Aorta (tissue), 5 donors: ENCODE measurements at regions not wholly inside any gene's neighbourhood (a gene's known extent, or its start where the extent isn't known, plus 50 kb on each side); places are given as distances from the start of the nearest gene placed in this dataset.

Experiments used
- ATAC-seq: fragments of 200-7000 bp; cut with Tn5 transposase; one replicate; pipeline ENCODE4 v1.9.1; 2022; ENCODE audit warnings: moderate library complexity; ENCODE audit not compliant: low FRiP score
- DNase-seq, 2 donors: peaks; one replicate each; pipeline ENCODE4 v3.0.0-alpha.2; 2020
- H3K27ac ChIP-seq, 2 donors: one replicate each; pipeline ENCODE4 v1.5.1; 2013; ENCODE audit warnings: low read length in 2 of 2, mild to moderate bottlenecking in 2 of 2, moderate library complexity in 2 of 2, control low read depth in 1 of 2, inconsistent platforms in 1 of 2, low read depth in 1 of 2
- H3K27me3 ChIP-seq, 2 donors: one replicate each; pipeline ENCODE4 v1.6.1; 2013; ENCODE audit warnings: control low read depth in 1 of 2, low read length in 1 of 2, mild to moderate bottlenecking in 1 of 2, moderate library complexity in 1 of 2; ENCODE audit not compliant: insufficient read depth in 2 of 2, control insufficient read depth in 1 of 2
- H3K36me3 ChIP-seq, 2 donors: one replicate each; pipeline ENCODE4 v1.6.1; 2013; ENCODE audit warnings: control low read depth in 1 of 2, low read length in 1 of 2, mild to moderate bottlenecking in 1 of 2; ENCODE audit not compliant: insufficient read depth in 2 of 2, control insufficient read depth in 1 of 2
- H3K4me1 ChIP-seq, 2 donors: one replicate each; pipeline ENCODE4 v1.6.1; 2013; ENCODE audit warnings: low read length in 2 of 2, control low read depth in 1 of 2, mild to moderate bottlenecking in 1 of 2, moderate library complexity in 1 of 2; ENCODE audit not compliant: insufficient read depth in 2 of 2, control insufficient read depth in 1 of 2
- H3K4me3 ChIP-seq, 2 donors: one replicate each; pipeline ENCODE4 v1.5.1; 2013; ENCODE audit warnings: low read length in 2 of 2, control low read depth in 1 of 2, mild to moderate bottlenecking in 1 of 2
- H3K9me3 ChIP-seq: one replicate; pipeline ENCODE4 v1.6.1; 2013; ENCODE audit warnings: mild to moderate bottlenecking, low read length; ENCODE audit not compliant: control insufficient read depth
- WGBS, 2 donors: extraction: QIAGEN DNeasy Blood & Tissue Kit; methylation state at CpG; one replicate each; pipeline ENCODE4 v1.1.7; 2013; 5-methylcytosine and 5-hydroxymethylcytosine counted together
- intact Hi-C, 2 donors: fragments of 100-400 bp; cut with DNase I; formaldehyde crosslinking; loops; one replicate each; pipeline versions ENCODE4 v1.14.2 to v1.15.0; 2022
- donor health status: healthy with polysubstance abuse.
- donor health status: Bipolar disorder and iron deficiency.
- donor health status: DM: no; HTN: no; CAD: no.
- donor health status: DM: no; HTN: no; CAD: no.
- donor health status: DM: yes; HTN: yes; CAD: no.

DNA sequence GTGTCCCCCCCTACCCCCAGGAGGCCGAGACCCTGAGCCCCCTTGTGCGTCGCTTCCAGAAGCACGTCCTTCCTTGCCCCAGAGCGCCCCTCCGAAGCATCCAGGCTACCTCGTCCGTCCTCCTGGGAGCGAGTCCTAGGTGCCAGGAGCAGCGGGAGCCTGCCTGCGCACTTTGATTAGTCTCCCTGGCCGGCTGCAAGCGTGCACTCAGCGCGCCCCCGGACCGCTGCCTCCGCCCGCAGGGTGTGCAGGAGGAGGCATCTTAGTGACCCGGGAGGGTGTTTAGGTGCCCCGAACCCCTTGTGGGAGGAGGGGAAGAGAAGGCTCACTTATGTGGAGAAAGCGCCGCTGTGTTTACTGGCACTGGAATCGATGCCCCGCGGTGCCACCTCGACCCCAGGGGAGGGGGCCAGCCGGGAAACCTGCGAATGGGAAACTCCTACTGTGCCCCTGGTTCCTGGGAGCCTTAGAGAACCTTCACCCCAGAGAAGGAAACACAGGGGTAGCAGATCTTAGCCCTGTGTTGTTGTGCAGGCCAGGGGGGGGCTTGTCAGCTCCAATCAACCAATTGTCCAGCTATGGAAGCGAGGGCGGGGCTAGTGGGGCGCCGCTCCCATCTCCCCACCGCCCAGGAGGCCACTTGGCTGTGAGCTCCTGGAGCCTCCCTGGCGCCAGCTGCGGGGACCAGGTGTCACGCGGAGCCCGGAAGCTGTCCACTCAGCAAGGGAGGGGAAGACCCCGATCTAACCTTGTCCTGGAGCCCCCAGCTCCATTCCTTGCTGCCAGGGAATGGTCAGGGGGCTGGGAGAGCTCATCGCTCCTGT lies 922.8 kb upstream of the EEF2KMT start:
- peaks cover 0 to 3% of the 10 kb centered on the region in 2 donors for H3K27me3 ChIP-seq
- H3K4me3 ChIP-seq = no peak overlapping the region
- ATAC-seq (no peak), DNase-seq (no peak)
- 11 to 12% methylated on average over 41 of the region's 41 CpGs for WGBS, 2 donors
- no peak overlapping the region for H3K27ac ChIP-seq
- intact Hi-C loops = no loop called here
- no peaks in the 10 kb centered on the region for H3K9me3 ChIP-seq
- H3K4me1 ChIP-seq = no peaks in the 10 kb centered on the region
- H3K36me3 ChIP-seq = no peaks in the 10 kb centered on the region

DNA sequence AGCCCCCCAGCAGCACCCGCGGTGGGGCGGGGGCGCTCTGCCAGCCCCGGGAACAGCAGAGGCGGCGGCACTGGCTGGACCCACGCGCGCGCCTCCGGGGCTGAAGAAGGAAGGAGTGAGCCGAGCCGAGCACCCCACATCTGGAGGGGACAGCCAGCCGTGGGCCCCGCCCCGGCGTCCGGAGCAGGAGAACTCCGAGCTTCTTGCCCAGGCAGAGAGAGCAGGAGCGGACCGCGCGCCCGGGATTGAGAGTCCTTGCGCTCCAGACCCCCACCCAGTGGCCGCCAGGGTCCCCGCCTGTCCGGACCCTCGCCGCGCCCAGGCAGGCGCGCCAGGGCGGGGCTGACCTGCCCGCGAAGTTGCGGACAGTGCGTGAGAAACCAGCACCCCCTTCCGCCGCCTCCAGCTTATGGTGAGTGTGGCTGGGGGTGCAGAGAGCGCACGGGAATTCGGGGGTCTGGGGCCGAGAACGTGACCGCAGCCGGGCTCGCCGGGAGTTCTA lies 921.9 kb upstream of the EEF2KMT start:
- no peaks in the 10 kb centered on the region for H3K4me1 ChIP-seq
- H3K4me3 ChIP-seq = no peak overlapping the region
- no peak overlapping the region for H3K27ac ChIP-seq
- intact Hi-C loops = no loop called here
- ATAC-seq (no peak), DNase-seq (no peak)
- H3K27me3 ChIP-seq = peaks cover 0 to 1% of the 10 kb centered on the region in 2 donors
- peaks cover 2% of the 10 kb centered on the region for H3K9me3 ChIP-seq
- no peaks in the 10 kb centered on the region for H3K36me3 ChIP-seq
- WGBS, 2 donors = 0 to 1% methylated on average over 35 to 50 of the region's 50 CpGs

GRCh38 chr16:6018848-6019489 lies 921.4 kb upstream of the EEF2KMT start:
- Histone ChIP-seq H3K4me3 (no peak overlapping the region), H3K9me3 (peaks cover 2% of the 10 kb centered on the region), H3K36me3 (no peaks in the 10 kb centered on the region), H3K27ac (no peak overlapping the region), H3K27me3 (peaks cover 0 to 1% of the 10 kb centered on the region in 2 donors), H3K4me1 (no peaks in the 10 kb centered on the region)
- DNase-seq (no peak), ATAC-seq (no peak)
- intact Hi-C loops = no loop called here
- WGBS, 2 donors = 0 to 1% methylated on average over 42 to 59 of the region's 59 CpGs

DNA sequence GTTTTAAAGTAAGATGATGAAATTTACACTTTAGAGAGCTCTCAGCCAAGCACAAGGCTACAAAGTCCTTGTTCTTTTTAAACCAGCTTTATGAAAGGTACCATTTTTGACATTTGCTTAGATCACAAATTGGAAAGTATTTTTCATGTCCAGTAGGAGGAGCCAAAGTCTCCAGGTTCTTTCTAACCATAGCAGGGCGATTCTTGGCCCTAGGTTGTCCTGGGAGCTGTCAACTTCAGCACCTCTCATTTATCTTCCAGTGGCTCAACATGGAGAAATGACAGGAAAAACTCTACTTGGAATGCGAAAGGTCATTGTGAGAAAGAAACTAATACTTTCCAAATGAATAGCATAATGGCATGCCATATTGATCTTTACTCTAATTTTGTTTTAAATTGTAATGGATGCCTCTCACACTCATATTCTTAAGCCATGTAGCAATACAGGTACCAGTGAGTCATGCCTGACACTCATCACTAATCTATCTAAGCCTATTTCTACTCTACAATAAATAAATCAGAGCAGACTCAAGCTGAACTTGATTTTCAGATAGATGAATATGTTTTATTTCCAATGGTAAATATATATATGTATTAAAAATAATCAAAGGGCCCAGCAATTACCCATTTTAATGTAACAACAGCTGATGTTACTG lies 919.1 kb upstream of the EEF2KMT start:
- ATAC-seq = no peak

DNA sequence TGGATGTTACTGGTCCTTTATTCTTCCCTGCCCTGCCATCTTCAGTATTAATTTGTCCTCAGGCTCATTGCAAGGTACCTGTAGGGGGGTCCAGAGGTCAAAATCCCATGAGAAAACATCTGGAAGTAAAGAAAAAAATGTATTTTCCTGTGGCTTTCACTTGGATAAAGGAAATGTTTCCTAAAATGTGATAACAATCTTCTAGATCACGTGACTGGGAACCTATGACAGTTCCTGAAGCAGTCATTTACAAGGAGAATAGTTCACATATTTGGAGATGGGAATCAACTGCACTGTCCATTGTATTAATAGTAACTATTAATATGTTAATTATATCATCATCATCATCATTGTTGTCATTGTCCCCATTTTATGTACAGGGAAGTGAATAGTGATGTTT lies 915.1 kb upstream of the EEF2KMT start:
- 51 to 56% methylated on average over 1 of the region's 1 CpG for WGBS, 2 donors
- ATAC-seq (no peak), DNase-seq (no peak)
- intact Hi-C loops = no loop called here
- H3K4me3 ChIP-seq = no peak overlapping the region
- H3K27ac ChIP-seq = no peak overlapping the region
- peaks cover 2% of the 10 kb centered on the region for H3K9me3 ChIP-seq
- H3K36me3 ChIP-seq = no peaks in the 10 kb centered on the region
- H3K27me3 ChIP-seq = no peaks in the 10 kb centered on the region
- no peaks in the 10 kb centered on the region for H3K4me1 ChIP-seq

More for the DNA sequence above, 919.1 kb upstream of the EEF2KMT start:
- H3K27ac ChIP-seq = no peak overlapping the region
- no peak for DNase-seq
- H3K9me3 ChIP-seq = peaks cover 2% of the 10 kb centered on the region
- intact Hi-C loops = no loop called here
- 5 to 9% methylated on average over 2 of the region's 2 CpGs for WGBS, 2 donors
- no peak overlapping the region for H3K4me3 ChIP-seq
- H3K27me3 ChIP-seq = peaks cover 0 to 1% of the 10 kb centered on the region in 2 donors
- H3K4me1 ChIP-seq = no peaks in the 10 kb centered on the region
- H3K36me3 ChIP-seq = no peaks in the 10 kb centered on the region

DNA sequence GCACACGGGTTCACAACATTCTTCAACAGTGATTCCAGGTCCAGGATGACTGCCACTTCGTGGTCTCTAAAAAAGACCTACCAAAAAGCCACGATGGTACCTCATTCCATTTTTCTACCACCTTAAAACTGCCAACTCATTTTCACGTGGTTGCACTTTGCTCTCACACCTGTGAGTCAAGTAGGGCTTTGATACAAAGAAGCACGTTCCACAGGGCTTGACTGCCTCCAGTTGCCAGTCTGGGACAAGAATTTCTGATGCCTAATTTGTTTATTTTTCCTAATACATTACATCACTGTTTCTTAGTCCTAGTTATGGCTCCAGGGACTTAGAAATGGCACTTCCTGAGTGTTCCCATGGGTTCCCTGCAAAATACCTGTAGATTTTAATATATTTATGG lies 911.6 kb upstream of the EEF2KMT start:
- Histone ChIP-seq H3K27me3 (no peaks in the 10 kb centered on the region), H3K4me1 (no peaks in the 10 kb centered on the region), H3K9me3 (no peaks in the 10 kb centered on the region), H3K27ac (no peak overlapping the region), H3K36me3 (no peaks in the 10 kb centered on the region), H3K4me3 (no peak overlapping the region)
- ATAC-seq (no peak), DNase-seq (no peak)
- WGBS, 2 donors = 51 to 60% methylated on average over 5 of the region's 5 CpGs
- intact Hi-C loops = no loop called here

DNA sequence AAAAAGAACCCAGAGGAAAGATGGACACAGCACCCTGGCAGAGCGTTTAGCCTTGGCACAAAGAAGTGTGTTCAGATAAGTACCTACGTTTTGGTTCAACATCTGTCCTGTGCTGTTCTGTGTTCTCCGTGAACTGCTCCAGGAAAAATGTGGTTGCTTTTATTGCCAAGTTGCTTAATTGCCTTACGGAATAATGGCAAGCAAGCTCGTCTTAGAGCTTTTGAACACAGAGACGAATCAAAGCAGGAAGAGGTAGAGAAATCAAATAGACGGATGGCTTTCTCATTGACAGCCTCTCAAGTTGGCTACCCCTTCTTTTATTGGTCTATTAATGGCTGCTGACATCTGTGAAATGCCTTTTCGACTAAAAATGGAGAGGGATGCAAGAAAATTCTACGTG lies 911.1 kb upstream of the EEF2KMT start:
- no peak for ATAC-seq

GRCh38 chr16:5993356-5993755 lies 895.8 kb upstream of the EEF2KMT start:
- WGBS, 2 donors = 91 to 99% methylated on average over 2 of the region's 2 CpGs
- intact Hi-C loops = no loop called here
- Histone ChIP-seq H3K4me1 (no peaks in the 10 kb centered on the region), H3K27me3 (peaks cover 0 to 1% of the 10 kb centered on the region in 2 donors), H3K4me3 (no peak overlapping the region), H3K9me3 (no peaks in the 10 kb centered on the region), H3K27ac (no peak overlapping the region), H3K36me3 (no peaks in the 10 kb centered on the region)
- ATAC-seq (no peak), DNase-seq (no peak)

More for the DNA sequence above, 911.1 kb upstream of the EEF2KMT start:
- Histone ChIP-seq H3K9me3 (no peaks in the 10 kb centered on the region), H3K27me3 (no peaks in the 10 kb centered on the region), H3K4me1 (no peaks in the 10 kb centered on the region), H3K4me3 (no peak overlapping the region), H3K36me3 (no peaks in the 10 kb centered on the region), H3K27ac (no peak overlapping the region)
- no peak for DNase-seq
- WGBS, 2 donors = 36% methylated on average over 9 of the region's 9 CpGs
- intact Hi-C loops = no loop called here
